Liver (tissue), 3 donors: ENCODE measurements at regions not wholly inside any gene's neighbourhood (a gene's known extent, or its start where the extent isn't known, plus 50 kb on each side); places are given as distances from the start of the nearest gene placed in this dataset.
"Not testable (repeated sequence)": the region's sequence is repeated elsewhere in the genome, so short reads cannot be mapped to it uniquely, and the experiment has no call there.

Source experiments
- ATF3 ChIP-seq: IDR thresholded peaks from 2 replicates; pipeline ENCODE4 v1.6.1; 2016; ENCODE audit warnings: antibody characterized with exemption
- GABPA ChIP-seq, 2 donors: IDR thresholded peaks in 1 of 2; conservative IDR thresholded peaks in 1 of 2; 2 replicates each; pipeline ENCODE4 v1.6.1; 2016; ENCODE audit warnings: antibody characterized with exemption in 2 of 2, mild to moderate bottlenecking in 1 of 2, moderate library complexity in 1 of 2
- REST ChIP-seq: IDR thresholded peaks from 2 replicates; pipeline ENCODE4 v1.6.1; 2016; ENCODE audit warnings: antibody characterized with exemption, mild to moderate bottlenecking
- RXRA ChIP-seq, 2 donors: IDR thresholded peaks; 2 replicates each; pipeline ENCODE4 v1.6.1; 2017 to 2018; ENCODE audit warnings: antibody characterized with exemption in 2 of 2, mild to moderate bottlenecking in 1 of 2
- TAF1 ChIP-seq: conservative IDR thresholded peaks from 2 replicates; pipeline ENCODE4 v1.6.1; 2016; ENCODE audit warnings: antibody characterized with exemption, mild to moderate bottlenecking
- YY1 ChIP-seq: IDR thresholded peaks from 2 replicates; pipeline ENCODE4 v1.6.1; 2016; ENCODE audit warnings: antibody characterized with exemption, mild to moderate bottlenecking
- TF ChIP-seq, protein P1 (sequence below): fragments of 150-350 bp; IDR thresholded peaks from 2 replicates; pipeline ENCODE4 v1.5.1; 2017; ENCODE audit warnings: improper control_type of control experiment, low read depth, low read length; ENCODE audit not compliant: missing input control
- donor health status: healthy.
- donor health status: healthy.

DNA sequence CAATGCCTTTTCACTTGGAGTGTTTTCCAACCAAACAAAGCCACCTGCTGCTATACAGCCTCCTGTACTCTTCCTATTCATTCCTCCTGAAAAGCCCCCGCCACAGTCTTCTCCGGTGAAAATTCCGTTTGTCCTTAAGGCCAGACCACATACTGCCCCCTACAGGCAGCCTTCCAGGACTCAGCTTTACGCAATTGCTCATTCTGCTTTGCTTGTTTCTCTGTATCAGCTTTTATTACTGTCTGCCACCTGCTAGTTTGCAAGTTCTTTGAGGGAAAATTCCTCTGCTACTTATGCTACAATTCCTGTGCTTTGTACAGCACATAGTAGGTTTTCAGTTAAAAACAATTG lies 115.2 kb upstream of the DUSP10 start:
- TF ChIP-seq ATF3; GABPA (IDR thresholded peaks at IDR 0.05 in 1 of 2, conservative IDR thresholded peaks at IDR 0.05 in 1 of 2); REST; RXRA (IDR thresholded peaks at IDR 0.05); TAF1; YY1: not testable (repeated sequence)
- TF ChIP-seq, protein P1, sequence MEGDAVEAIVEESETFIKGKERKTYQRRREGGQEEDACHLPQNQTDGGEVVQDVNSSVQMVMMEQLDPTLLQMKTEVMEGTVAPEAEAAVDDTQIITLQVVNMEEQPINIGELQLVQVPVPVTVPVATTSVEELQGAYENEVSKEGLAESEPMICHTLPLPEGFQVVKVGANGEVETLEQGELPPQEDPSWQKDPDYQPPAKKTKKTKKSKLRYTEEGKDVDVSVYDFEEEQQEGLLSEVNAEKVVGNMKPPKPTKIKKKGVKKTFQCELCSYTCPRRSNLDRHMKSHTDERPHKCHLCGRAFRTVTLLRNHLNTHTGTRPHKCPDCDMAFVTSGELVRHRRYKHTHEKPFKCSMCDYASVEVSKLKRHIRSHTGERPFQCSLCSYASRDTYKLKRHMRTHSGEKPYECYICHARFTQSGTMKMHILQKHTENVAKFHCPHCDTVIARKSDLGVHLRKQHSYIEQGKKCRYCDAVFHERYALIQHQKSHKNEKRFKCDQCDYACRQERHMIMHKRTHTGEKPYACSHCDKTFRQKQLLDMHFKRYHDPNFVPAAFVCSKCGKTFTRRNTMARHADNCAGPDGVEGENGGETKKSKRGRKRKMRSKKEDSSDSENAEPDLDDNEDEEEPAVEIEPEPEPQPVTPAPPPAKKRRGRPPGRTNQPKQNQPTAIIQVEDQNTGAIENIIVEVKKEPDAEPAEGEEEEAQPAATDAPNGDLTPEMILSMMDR, result not testable (repeated sequence)
